Right lobe of liver (tissue), 6 donors: ENCODE measurements at regions not wholly inside any gene's neighbourhood (a gene's known extent, or its start where the extent isn't known, plus 50 kb on each side); places are given as distances from the start of the nearest gene placed in this dataset.

Source experiments
- ATAC-seq, 4 donors: fragments of 200-7000 bp; cut with Tn5 transposase; one replicate each; pipeline ENCODE4 v1.9.1; 2020; ENCODE audit warnings: mild to moderate bottlenecking in 4 of 4, moderate library complexity in 4 of 4
- DNase-seq, 3 donors: peaks; one replicate each; pipeline ENCODE4 v3.0.0-alpha.2; 2020
- H3K27ac ChIP-seq, 3 donors: fragments of 200-600 bp; one replicate each; pipeline ENCODE4 v1.8.0; 2022
- H3K27me3 ChIP-seq, 2 donors: fragments of 200-600 bp; one replicate each; pipeline ENCODE4 v1.8.0; 2022
- H3K36me3 ChIP-seq, 4 donors: fragments of 200-600 bp; sonication (generic) in 1 of 4; one replicate each; pipeline versions ENCODE4 v1.5.1 to v1.8.0; 2017 to 2022; ENCODE audit warnings: control low read depth in 1 of 4
- H3K4me1 ChIP-seq, 4 donors: fragments of 200-600 bp; sonication (generic) in 1 of 4; one replicate each; pipeline versions ENCODE4 v1.5.1 to v1.8.0; 2017 to 2022; ENCODE audit warnings: control low read depth in 1 of 4
- H3K4me3 ChIP-seq, 3 donors: fragments of 200-600 bp; one replicate each; pipeline ENCODE4 v1.8.0; 2022
- H3K9me3 ChIP-seq, 4 donors: fragments of 200-600 bp; sonication (generic) in 1 of 4; one replicate each; pipeline versions ENCODE4 v1.5.1 to v1.8.0; 2017 to 2022; ENCODE audit warnings: control low read depth in 1 of 4
- POLR2A ChIP-seq: fragments of 450-650 bp; IDR thresholded peaks from one replicate; pipeline ENCODE4 v1.6.1; 2017; ENCODE audit warnings: antibody characterized with exemption, mild to moderate bottlenecking
- WGBS: methylation state at CpG from one replicate; pipeline ENCODE4 v1.1.6; 2018; ENCODE audit warnings: low coverage, low lambda C conversion rate; ENCODE audit not compliant: insufficient coverage; ENCODE audit errors: missing lambda C conversion rate; 5-methylcytosine and 5-hydroxymethylcytosine counted together
- intact Hi-C, 2 donors: fragments of 100-400 bp; cut with DNase I; formaldehyde crosslinking; loops; one replicate each; pipeline versions ENCODE4 v1.11.2 to v1.14.1; 2022
- small RNA-seq, 2 experiments: library from RNA; depleted of rRNA; stranded (forward); fragments of <200 nt; gene quantifications; one replicate each; pipeline ENCODE3, GENCODE V24; 2016
- TF ChIP-seq, protein P1 (sequence below), 4 donors: fragments of 200-600 bp in 3 of 4; fragments of 450-650 bp in 1 of 4; IDR thresholded peaks; one replicate each; pipeline versions ENCODE4 v1.5.1 to v1.8.0; 2016 to 2022; ENCODE audit warnings: antibody characterized with exemption in 4 of 4, mild to moderate bottlenecking in 2 of 4
- donor health status: DM: no; HTN: yes; CAD: no.
- donor health status: DM: no; HTN: no; CAD: no.
- donor health status: DM: no; HTN: no; CAD: no.
- donor health status: DM: no; HTN: yes; CAD: no.
- donor health status: DM: no; HTN: yes; CAD: no.

DNA sequence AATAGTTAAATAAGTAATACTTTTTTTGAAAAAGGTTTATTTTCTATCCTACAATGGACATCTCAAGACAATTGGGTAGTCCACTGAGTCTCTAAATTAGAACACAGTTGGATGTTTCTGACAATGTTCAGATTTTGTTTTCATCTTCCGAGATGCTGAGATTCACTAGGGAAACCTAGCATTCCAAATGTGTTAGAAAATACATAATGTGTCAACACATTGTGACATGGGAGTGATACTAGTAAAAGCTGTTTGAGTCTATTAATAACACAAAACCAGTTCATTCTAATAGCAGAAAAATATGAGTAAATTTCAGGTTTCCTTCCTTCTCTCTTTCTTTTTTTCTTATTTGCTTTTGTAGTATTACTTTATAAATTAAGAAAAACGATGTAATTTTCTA is 68.2 kb upstream of the CDH10 start:
- Histone ChIP-seq H3K9me3 (no peaks in the 10 kb centered on the region), H3K27ac (no peak overlapping the region), H3K4me1 (no peaks in the 10 kb centered on the region), H3K27me3 (no peaks in the 10 kb centered on the region), H3K4me3 (no peak overlapping the region), H3K36me3 (no peaks in the 10 kb centered on the region)
- intact Hi-C loops: no loop called here
- ATAC-seq (no peak), DNase-seq (no peak)
- 25% methylated on average over 2 of the region's 2 CpGs for WGBS
- TF ChIP-seq, protein P1, sequence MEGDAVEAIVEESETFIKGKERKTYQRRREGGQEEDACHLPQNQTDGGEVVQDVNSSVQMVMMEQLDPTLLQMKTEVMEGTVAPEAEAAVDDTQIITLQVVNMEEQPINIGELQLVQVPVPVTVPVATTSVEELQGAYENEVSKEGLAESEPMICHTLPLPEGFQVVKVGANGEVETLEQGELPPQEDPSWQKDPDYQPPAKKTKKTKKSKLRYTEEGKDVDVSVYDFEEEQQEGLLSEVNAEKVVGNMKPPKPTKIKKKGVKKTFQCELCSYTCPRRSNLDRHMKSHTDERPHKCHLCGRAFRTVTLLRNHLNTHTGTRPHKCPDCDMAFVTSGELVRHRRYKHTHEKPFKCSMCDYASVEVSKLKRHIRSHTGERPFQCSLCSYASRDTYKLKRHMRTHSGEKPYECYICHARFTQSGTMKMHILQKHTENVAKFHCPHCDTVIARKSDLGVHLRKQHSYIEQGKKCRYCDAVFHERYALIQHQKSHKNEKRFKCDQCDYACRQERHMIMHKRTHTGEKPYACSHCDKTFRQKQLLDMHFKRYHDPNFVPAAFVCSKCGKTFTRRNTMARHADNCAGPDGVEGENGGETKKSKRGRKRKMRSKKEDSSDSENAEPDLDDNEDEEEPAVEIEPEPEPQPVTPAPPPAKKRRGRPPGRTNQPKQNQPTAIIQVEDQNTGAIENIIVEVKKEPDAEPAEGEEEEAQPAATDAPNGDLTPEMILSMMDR (IDR thresholded peaks at IDR 0.05): no peak
- no peak for TF ChIP-seq POLR2A

DNA sequence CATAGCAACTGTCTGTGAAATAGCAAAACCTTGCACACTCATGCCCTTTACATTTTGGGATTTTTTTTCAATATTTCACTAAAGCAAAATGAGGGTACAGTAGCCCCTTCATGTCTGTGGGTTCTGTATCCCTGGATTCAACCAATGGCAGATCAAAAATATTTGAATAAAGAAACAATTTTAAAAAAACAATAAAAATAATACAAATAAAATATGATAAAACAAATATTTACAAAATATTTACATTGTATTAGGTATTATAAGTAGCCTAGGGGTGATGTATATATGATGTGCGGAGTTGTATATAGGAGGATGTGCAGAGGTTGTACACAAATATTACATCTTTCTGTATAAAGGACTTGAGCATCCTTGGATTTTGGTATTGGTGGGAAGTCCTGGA is 67.3 kb upstream of the CDH10 start:
- WGBS: 50% methylated on average over 1 of the region's 1 CpG
- Histone ChIP-seq H3K27ac (no peak overlapping the region), H3K36me3 (no peaks in the 10 kb centered on the region), H3K4me3 (no peak overlapping the region), H3K4me1 (no peaks in the 10 kb centered on the region), H3K27me3 (no peaks in the 10 kb centered on the region), H3K9me3 (no peaks in the 10 kb centered on the region)
- TF ChIP-seq, protein P1 (IDR thresholded peaks at IDR 0.05): no peak
- TF ChIP-seq POLR2A: no peak
- intact Hi-C loops: no loop called here
- ATAC-seq: no peak
- no peak for DNase-seq

DNA sequence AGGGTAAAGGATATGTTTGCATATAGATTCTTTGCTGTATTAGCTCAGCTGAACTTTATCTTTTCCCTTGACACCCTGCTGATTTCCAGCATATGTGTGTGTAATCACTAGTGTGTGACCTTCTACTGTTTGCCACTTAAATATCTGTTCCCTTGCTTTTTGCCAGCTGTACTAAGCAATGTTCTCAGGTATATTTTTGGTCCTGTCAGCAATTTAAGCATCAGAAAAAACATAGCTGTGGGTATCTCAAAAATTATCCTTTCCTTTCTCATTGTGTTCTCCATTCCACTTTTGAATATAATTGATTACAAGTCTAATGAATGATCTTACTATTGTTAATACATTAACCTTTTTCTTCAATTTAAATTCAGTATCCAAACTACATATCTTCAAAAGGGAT is 59.2 kb upstream of the CDH10 start:
- Histone ChIP-seq H3K27me3 (no peaks in the 10 kb centered on the region), H3K4me1 (no peaks in the 10 kb centered on the region), H3K27ac (no peak overlapping the region), H3K36me3 (no peaks in the 10 kb centered on the region), H3K4me3 (no peak overlapping the region), H3K9me3 (no peaks in the 10 kb centered on the region)
- ATAC-seq (no peak), DNase-seq (no peak)
- TF ChIP-seq, protein P1 (IDR thresholded peaks at IDR 0.05): no peak
- no peak for TF ChIP-seq POLR2A
- intact Hi-C loops: no loop called here

Small RNAs in the stretch of these regions (small RNA-seq; reads per million reads assigned to genes)
- gene AC022140.2: 0 reads per million in 2 experiments
- 0 reads per million in 2 experiments for gene AC106754.2
- 0 reads per million in 2 experiments for gene BTG4P1
- 0 reads per million in 2 experiments for gene RF00019
- gene RF00070: 0 reads per million in 2 experiments
- 0 reads per million in 2 experiments for gene RNU6-374P
